ENCODE measurements at regions not wholly inside any gene's neighbourhood (a gene's known extent, or its start where the extent isn't known, plus 50 kb on each side); places are given as distances from the start of the nearest gene placed in this dataset.

DNA sequence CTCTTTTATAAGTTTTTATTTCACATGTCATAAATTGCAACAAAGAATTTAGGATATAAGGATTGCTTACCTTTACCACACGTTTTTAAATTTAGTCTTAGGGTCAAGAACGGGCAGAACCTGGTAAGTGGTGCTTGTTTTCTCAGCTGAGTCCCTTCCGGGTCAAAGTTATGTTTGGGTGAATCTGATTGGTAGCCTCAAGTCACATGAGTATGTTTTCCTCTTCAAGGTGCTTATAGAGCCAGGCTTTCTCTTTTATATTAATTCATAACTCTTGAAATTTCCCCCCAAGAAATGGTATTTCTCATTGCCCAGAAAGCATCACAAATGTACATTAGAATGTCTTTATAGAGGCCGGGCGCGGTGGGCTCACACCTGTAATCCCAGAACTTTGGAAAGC lies 415.7 kb upstream of the ROBO2 start:
- H3K4me3 ChIP-seq (ENCODE audit: low read length, poor library complexity, severe bottlenecking): no peak overlapping the region
- no peaks in the 10 kb centered on the region for H3K27me3 ChIP-seq (ENCODE audit: insufficient read depth, low read length, poor library complexity, severe bottlenecking)
- H4K20me1 ChIP-seq (ENCODE audit: insufficient read depth, low read length, poor library complexity, severe bottlenecking): no peaks in the 10 kb centered on the region
- no peak overlapping the region for H2AFZ ChIP-seq (ENCODE audit: low read length)
- H3F3A ChIP-seq (ENCODE audit: low read depth): no peaks in the 10 kb centered on the region
- no peaks in the 10 kb centered on the region for H3K79me2 ChIP-seq (ENCODE audit: insufficient read depth, low read length)
- H3K9me3 ChIP-seq (ENCODE audit: insufficient read depth, low read depth, low read length): no peaks in the 10 kb centered on the region
- no peaks in the 10 kb centered on the region for H3K36me3 ChIP-seq (ENCODE audit: insufficient read depth, low read length)
- no peak overlapping the region for H3K9ac ChIP-seq (ENCODE audit: low read depth, low read length, poor library complexity, severe bottlenecking)
- H3K9me2 ChIP-seq (replicated peaks; ENCODE audit: low read depth, low read length): no peaks in the 10 kb centered on the region
- no peaks in the 10 kb centered on the region for H3K4me1 ChIP-seq (ENCODE audit: insufficient read depth, low read length, poor library complexity, severe bottlenecking)
- TF ChIP-seq EZH2phosphoT487 (IDR thresholded peaks at IDR 0.05; ENCODE audit: borderline replicate concordance): no peak
- TF ChIP-seq, protein P1, sequence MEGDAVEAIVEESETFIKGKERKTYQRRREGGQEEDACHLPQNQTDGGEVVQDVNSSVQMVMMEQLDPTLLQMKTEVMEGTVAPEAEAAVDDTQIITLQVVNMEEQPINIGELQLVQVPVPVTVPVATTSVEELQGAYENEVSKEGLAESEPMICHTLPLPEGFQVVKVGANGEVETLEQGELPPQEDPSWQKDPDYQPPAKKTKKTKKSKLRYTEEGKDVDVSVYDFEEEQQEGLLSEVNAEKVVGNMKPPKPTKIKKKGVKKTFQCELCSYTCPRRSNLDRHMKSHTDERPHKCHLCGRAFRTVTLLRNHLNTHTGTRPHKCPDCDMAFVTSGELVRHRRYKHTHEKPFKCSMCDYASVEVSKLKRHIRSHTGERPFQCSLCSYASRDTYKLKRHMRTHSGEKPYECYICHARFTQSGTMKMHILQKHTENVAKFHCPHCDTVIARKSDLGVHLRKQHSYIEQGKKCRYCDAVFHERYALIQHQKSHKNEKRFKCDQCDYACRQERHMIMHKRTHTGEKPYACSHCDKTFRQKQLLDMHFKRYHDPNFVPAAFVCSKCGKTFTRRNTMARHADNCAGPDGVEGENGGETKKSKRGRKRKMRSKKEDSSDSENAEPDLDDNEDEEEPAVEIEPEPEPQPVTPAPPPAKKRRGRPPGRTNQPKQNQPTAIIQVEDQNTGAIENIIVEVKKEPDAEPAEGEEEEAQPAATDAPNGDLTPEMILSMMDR (conservative IDR thresholded peaks at IDR 0.05; ENCODE audit: low read length): no peak
- no peak overlapping the region for H3K4me2 ChIP-seq (ENCODE audit: low read depth, low read length, poor library complexity, severe bottlenecking)

DNA sequence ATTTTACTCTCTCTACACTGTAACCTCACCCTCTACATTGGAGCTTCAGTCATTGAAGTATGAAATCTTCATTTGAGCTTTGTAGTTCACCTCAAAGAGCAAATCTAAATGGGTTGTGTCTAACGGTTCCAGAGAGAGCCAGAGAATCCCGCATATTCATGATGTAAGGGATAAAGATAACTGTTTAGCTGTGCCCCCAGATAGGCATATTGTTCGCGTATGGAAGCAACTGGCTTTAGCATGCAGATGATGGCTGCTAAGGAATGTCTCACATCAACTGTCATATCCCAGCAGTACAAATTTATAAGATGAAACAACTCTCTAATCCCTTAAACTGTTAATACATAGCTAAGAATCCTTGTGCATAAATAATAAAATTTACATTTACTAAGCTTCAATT lies 412.7 kb upstream of the ROBO2 start:
- TF ChIP-seq, protein P1 (conservative IDR thresholded peaks at IDR 0.05; ENCODE audit: low read length): no peak
- no peak for TF ChIP-seq EZH2phosphoT487 (IDR thresholded peaks at IDR 0.05; ENCODE audit: borderline replicate concordance)
- Histone ChIP-seq H3K4me2 (ENCODE audit: low read depth, low read length, poor library complexity, severe bottlenecking) (no peak overlapping the region), H2AFZ (ENCODE audit: low read length) (no peak overlapping the region), H3K27me3 (ENCODE audit: insufficient read depth, low read length, poor library complexity, severe bottlenecking) (no peaks in the 10 kb centered on the region), H4K20me1 (ENCODE audit: insufficient read depth, low read length, poor library complexity, severe bottlenecking) (no peaks in the 10 kb centered on the region), H3K9me2 (replicated peaks; ENCODE audit: low read depth, low read length) (no peaks in the 10 kb centered on the region), H3K9me3 (ENCODE audit: insufficient read depth, low read depth, low read length) (no peaks in the 10 kb centered on the region), H3F3A (ENCODE audit: low read depth) (no peaks in the 10 kb centered on the region), H3K79me2 (ENCODE audit: insufficient read depth, low read length) (no peaks in the 10 kb centered on the region), H3K9ac (ENCODE audit: low read depth, low read length, poor library complexity, severe bottlenecking) (no peak overlapping the region), H3K4me1 (ENCODE audit: insufficient read depth, low read length, poor library complexity, severe bottlenecking) (no peaks in the 10 kb centered on the region), H3K36me3 (ENCODE audit: insufficient read depth, low read length) (no peaks in the 10 kb centered on the region), H3K4me3 (ENCODE audit: low read length, poor library complexity, severe bottlenecking) (no peak overlapping the region)

DNA sequence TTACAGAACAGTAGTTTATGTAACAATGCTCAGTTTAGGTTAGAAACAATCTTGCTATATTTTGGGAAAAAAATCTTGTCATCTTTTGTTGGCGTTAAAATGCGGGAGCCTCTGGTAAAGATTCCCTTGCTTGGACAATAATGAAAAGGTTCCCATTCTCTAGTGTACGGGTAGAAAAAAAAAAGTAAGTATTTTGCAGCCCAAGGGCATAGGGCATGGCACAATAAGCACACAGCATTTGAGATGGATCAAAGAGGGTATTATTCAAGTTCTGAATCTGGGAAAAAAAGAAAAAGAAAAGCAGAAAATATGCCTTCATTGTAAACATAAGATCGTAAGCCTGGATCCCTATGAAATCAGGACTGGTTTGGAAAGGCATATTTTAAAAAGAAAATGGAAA lies 408.6 kb upstream of the ROBO2 start:
- H3K36me3 ChIP-seq (ENCODE audit: insufficient read depth, low read length): no peaks in the 10 kb centered on the region
- no peak overlapping the region for H3K9ac ChIP-seq (ENCODE audit: low read depth, low read length, poor library complexity, severe bottlenecking)
- no peak overlapping the region for H3K4me3 ChIP-seq (ENCODE audit: low read length, poor library complexity, severe bottlenecking)
- no peaks in the 10 kb centered on the region for H3F3A ChIP-seq (ENCODE audit: low read depth)
- no peaks in the 10 kb centered on the region for H3K9me3 ChIP-seq (ENCODE audit: insufficient read depth, low read depth, low read length)
- H3K9me2 ChIP-seq (replicated peaks; ENCODE audit: low read depth, low read length): no peaks in the 10 kb centered on the region
- H2AFZ ChIP-seq (ENCODE audit: low read length): no peak overlapping the region
- no peak for TF ChIP-seq EZH2phosphoT487 (IDR thresholded peaks at IDR 0.05; ENCODE audit: borderline replicate concordance)
- TF ChIP-seq, protein P1 (conservative IDR thresholded peaks at IDR 0.05; ENCODE audit: low read length): no peak
- no peaks in the 10 kb centered on the region for H3K27me3 ChIP-seq (ENCODE audit: insufficient read depth, low read length, poor library complexity, severe bottlenecking)
- H3K4me1 ChIP-seq (ENCODE audit: insufficient read depth, low read length, poor library complexity, severe bottlenecking): no peaks in the 10 kb centered on the region
- no peak overlapping the region for H3K4me2 ChIP-seq (ENCODE audit: low read depth, low read length, poor library complexity, severe bottlenecking)
- no peaks in the 10 kb centered on the region for H3K79me2 ChIP-seq (ENCODE audit: insufficient read depth, low read length)
- no peaks in the 10 kb centered on the region for H4K20me1 ChIP-seq (ENCODE audit: insufficient read depth, low read length, poor library complexity, severe bottlenecking)

Data from Loucy (cell line).